GM04504 (cell line): ENCODE measurements at regions not wholly inside any gene's neighbourhood (a gene's known extent, or its start where the extent isn't known, plus 50 kb on each side); places are given as distances from the start of the nearest gene placed in this dataset.
"Not testable (repeated sequence)": the region's sequence is repeated elsewhere in the genome, so short reads cannot be mapped to it uniquely, and the experiment has no call there.

Experiments used
- DNase-seq: peaks from one replicate; pipeline ENCODE4 v3.0.0-alpha.2; 2012; ENCODE audit warnings: low read depth

DNA sequence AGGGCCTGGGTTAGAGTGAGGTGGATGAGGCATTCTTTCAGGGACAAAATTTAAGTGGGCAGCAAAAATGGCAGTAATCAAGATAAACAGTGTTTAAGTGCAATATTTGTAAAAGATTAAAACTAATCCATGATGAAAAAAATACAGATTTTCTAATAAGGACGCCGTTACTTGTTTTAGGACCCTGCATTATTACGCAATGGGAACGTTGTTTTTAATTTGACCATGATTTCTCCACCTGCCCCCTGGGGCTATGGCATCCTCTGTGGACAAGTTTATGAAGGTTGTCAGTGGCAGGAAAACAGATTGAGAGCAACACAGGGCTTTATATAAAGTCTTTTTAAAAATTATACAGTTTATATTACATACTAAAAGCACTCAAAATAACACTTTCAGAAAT is 380.6 kb upstream of the PHF14 start:
- DNase-seq = no peak

DNA sequence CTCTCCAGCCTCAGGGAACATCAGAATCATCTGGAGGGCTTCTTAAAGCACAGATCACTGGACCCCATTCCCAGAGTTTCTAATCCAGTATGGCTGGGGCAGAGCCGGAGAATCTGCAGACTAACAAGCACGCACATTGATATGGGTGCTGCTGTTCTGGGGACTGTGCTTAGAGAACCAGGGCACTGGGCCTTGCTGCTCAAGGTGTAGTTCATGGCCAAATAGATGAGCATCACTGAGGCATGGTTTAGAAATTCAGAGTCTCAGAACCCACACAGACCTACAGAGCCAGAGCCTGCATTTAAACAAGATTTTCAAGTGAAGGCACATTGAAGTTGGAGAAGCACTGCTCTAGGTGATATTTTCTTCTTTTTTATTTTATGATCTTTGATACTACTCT is 376.8 kb upstream of the PHF14 start:
- DNase-seq = no peak

DNA sequence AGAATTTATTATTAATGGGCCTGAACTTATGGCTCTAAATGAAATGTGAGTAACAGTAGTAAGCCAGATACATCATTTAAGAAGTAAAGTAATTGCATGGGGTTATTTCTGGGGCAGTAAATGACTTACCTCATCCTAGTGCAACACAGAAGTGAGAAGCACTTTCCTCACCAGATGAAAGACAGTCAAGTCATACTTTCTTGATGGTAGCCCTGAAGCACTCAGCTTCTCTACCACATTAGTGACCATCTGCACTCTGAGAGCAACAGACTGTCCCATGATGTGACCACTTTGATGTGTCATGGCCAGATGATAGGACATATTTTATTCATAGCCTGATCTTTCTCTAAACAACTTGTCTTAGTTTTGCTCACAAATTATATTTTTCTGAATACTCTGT is 369.5 kb upstream of the PHF14 start:
- DNase-seq = no peak

DNA sequence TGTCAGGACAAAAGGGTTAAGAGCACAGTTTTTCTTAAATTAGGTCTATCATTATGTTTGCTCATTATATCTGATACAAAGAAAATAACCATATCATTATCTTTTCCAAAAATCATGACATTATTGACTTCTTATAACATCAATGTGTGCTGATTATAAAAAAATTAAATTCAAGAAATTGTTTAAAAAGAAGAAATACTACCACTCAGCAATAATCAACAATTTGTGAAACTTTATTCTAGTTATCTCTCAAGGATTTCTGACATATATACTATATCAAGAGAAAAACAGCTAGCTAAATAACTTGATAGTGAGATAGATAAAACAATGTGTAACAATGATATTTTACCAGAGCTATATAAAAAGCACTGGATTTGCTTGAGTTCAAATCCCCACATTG is 360.7 kb upstream of the PHF14 start:
- no peak for DNase-seq

DNA sequence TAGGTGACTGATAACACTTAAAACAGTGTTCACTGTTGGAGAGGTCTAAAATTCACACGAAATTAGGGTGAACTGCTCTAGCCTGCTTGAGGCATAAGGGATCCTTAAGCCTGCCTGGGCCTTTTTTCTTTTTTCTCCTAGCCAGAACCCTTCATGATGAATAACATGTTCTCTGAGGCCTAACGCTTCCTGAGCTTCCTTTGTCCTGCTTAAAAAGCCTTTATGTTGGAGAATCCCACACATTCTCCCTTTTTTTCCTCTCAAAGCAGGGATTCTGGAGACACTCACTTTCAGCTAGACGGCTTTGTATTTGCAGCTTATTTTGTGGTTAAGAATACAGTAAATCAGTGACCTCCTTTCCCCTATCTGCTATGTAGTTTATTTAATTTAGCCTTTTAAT is 354.7 kb upstream of the PHF14 start:
- DNase-seq = no peak

DNA sequence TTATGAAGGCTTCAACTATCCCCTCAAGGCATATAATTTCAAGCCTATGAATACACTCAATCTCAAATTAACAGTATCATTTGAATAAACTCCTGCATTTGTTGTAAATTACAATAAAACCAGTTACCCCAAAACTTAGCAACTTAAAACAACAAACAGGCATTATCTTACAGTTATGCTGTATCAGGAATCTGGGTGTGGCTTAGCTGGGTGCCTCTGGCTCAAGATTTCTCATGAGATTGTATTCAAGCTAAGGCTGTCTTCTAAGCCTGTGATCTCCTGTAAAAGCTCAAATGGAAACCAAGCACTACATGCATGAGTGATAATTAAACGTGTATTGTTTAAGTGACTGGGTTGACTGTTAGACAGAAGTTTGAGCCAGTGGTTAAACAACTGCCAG is 341.0 kb upstream of the PHF14 start:
- no peak for DNase-seq

DNA sequence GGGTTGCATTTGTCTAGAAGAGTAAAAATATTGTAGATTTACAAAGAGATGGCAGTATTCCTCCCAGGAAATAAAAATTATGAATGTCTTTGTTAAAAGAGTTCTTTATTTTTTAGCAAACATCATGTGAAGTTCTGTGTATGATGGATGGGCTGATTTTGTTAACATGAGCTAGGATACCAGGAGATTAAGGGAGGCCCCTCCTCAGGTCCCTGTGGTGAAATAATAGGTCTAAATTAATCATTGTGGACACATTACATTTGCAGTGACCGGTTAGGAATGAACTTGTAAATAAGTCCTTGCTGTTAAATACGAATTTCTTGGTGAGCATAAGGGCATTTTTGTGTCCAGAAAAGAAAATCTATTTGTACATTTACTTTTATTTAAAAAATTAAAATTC is 339.4 kb upstream of the PHF14 start:
- no peak for DNase-seq

DNA sequence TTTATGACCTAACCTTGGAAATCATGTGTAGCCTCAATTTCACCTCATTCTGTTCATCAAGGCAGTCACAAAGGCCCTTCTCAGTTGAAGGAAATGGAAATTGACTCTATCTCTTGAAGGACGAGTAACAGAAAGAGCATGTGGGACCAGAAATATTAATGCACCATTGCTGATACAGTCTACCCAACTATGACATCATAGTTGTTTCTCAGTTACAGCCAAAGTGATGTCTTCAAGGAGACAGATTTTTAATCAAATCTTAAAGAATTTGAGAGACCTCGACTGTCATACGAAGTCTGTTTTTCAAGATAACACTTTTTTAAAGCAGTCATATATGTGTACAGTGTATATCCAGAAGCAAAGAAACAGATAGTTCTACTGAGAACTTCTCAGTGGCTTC is 335.7 kb upstream of the PHF14 start:
- no peak for DNase-seq

DNA sequence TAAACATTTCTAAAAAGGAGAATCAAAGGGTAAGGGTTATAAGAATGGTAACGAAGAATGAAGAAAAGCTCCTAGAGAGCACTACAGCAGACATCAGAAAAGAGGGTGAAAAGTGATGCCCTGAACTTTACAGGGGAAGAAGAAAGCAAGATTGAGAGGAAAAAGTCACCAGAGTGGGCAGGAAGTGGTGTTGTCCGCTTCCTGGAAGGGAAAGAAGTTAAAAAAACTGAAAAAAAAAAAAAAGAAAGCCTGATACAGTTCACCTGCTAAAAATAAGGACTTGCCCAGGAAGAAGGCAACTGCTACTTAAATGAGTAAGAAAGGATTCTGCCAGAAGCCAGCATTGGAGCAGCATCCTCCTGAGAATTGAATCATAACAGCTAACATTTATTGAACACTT is 330.1 kb upstream of the PHF14 start:
- DNase-seq = no peak

DNA sequence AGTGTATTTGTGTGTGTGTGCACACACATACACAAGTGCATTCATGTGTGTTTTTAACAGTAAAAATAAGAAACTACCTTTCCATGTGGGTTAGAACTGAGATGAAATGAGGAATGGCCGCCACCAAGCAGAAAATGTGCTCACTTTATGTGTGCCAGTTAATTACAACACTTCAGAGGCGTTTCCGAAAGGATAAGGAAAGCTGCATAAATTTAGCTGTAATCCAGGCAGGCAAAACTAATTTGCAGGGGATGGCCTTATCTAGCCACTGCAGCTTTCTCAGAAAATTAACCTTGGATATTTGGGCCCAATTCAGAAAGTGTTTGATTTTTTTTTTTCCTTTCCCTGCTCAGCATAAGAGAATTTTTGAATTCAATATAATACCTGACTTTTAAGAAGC is 328.8 kb upstream of the PHF14 start:
- DNase-seq = no peak

DNA sequence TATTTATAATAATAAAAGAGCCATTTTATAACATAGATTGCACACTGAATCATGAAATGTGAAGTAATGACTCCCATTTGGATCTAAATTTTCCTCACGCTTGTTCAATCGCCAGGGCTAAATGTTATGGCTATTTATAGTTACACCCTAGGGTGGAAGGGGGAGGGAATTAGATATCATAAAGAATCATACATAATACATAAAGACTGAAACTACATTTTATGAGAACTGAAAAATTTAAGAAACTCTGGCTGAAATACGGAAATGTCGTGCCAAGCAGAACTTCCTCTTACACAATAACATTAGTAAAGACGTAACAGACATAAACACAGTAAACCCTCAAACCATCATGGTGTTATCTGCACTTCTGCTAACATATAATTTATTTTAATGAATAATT is 327.5 kb upstream of the PHF14 start:
- DNase-seq = no peak

DNA sequence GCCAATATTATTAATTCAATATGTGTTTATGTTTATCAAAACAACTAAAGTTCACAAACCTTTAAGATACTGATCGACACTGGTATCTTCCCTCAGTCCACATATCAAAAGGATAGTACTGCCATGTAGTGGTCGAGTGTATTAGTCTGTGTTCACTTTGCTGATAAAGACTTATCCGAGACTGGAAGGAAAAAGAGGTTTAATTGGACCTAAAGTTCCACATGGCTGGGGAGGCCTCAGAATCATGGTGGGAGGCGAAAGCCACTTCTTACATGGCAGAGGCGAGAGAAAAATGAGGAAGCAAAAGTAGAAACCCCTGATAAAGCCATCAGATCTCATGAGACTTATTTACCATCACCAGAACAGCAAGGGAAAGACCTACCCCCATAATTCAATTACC is 325.4 kb upstream of the PHF14 start:
- no peak for DNase-seq

DNA sequence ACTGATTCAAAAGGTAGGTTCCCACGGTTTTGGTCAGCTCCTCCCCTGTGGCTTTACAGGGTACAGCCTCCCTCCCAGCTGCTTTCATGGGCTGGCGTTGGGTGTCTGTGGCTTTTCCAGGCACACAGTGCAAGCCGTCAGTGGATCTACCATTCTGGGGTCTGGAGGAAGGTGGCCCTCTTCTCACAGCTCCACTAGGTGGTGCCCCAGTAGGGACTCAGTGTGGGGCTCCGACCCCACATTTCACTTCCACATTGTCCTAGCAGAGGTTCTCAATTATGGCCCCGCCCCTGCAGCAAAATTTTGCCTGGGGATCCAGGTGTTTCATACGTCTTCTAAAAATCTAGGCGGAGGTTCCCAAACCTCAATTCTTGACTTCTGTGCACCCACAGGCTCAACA is 324.6 kb upstream of the PHF14 start:
- not testable (repeated sequence) for DNase-seq

DNA sequence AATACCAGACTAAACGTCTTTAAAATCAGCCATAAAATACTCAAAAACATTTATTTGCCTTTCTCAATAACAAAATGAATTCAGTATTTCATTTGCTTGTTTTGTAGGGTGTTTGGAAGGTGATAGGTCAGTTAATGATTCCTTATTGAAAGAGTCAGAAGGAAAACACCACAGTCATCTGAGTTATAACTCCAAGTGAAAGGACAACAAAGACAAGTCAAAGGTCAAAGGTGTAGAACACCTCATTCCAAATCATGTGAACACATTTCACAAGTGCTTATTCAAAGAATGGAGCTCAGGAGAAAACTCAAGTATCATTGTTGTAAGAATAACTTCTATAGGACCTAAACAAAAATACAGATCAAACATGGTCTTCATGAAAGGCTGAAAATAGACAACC is 318.6 kb upstream of the PHF14 start:
- DNase-seq = no peak

DNA sequence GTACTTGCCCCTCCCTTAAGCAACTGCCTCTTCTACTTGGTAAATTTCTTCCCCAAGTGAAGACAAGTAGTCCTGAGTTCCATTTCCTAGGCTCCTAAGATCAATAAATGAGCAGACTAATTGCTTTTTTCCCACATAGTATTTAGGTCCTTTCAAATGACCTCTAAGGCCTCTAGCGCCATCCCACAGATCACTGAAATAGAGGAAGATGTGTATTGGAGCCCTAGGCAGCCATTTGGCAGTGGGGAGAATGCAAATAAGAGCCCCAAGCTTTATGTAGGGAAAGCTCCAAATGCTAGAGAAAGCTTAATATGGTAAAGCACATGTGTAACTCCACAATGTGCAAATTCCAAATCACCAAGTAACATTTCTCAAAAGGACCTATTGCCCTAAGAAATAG is 316.5 kb upstream of the PHF14 start:
- no peak for DNase-seq

DNA sequence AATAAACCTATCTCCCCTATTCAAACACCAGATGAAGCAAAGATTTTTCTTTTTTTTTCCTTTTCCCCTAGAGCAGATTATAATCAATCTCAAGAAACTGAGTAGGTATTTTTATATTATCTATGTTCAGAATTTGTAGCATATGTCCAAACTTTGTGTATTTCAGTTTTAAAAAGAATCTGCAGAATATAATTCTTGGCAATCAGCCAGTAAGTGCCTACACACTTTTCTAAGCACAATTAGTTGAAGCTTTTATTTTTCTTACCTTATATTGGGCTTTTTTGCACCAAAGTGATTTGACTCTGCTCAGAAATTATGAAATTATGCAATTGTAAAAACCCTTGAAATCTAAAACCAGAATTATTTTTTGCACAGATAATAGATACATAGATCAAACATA is 315.8 kb upstream of the PHF14 start:
- DNase-seq = no peak

DNA sequence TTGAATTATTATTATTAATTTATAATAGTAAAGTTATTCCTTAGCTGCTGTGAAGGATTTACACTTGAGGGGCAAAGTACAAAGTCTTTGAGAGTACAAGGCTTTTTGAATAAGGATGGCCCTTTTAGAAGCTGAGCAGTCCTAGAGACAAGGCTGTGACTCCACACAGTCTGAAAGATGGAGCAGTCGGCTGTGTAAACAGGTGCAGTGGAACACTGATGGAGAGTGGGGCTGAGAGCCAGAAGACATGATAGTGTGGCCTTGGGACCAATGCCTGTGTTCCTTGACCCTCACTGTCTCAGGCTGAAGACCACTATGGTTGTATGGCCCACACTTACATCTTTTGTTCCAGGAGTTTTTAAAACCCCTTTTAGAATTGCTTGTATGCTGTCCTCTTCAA is 311.2 kb upstream of the PHF14 start:
- DNase-seq = no peak

DNA sequence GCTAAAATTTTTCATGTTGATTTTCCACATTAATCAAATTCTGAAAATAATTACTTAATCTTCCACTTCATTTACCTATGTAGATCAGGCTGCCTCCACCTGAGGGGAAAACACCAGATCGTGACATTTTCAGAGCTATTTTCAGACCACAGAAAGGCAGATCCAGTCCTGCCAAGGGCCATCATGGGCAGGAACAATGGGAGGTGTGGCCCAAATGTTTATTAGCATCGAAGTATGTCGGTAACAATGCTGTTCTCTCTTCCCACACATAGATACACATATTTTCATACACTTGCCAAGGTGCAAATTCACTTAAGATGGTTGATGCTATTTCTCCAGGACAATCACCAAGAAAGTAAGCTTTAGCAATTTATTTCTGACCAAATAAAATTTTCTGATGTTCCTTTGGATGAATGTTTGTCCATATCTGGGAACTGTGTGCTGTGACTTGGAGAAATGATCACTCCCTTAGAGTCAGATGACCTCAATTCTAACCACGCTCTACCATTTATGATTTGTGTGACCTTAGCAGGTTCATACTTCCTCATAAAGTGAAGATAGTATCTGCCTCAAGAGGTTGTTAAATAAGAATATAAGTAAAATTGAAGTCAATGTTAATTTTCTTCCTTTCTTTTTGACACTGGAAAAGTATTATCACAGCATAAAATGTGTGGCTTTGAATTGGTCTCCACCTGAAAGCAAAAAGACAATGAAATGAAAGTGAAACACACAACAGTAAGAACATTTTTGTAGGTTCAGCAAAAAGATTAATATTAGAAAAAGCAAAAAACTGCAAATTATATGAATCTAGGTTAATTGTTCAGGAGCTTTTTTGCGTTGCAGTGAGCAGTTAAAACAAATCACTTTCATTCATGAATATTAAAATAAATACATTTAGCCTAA is 310.4 kb upstream of the PHF14 start:
- DNase-seq = no peak

DNA sequence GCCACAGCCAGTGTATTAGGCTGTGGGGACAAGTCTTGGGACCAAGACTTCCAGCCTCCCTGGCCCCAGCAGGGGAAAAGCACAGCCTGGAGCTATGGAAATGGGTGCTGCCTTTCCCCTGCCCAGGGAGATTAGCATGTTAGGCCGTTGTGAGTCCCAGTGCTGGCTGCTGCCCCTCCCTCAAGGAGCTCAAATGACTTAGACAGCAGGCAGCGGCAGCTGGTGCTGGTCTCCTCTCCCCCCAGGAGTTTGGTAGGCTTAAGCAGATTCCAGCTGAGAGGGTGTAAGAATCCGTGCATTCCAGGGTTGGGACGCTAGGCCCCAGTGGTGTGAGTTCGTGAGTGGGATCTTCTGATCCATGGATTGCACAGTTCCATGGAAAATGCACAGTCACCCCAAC is 301.5 kb upstream of the PHF14 start:
- DNase-seq = no peak

DNA sequence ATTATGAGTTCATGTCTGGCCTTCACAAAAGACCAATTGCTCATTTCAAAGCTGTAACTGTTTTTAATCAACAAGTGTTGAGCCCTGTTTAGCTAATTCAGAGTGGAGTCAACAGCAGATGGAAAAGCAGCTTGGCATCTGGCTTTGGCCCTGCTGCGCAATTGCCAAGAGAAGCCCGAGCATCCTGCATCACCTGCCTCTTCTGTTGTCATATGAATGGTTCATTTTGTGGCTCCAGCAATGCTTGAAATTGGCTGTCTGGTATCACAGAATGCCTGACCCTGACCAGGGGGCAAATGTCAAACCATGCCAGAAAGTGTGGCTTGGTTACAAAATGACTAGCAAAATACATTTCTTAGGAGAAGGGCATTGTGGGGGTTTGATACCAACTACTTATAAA is 296.5 kb upstream of the PHF14 start:
- DNase-seq = no peak

DNA sequence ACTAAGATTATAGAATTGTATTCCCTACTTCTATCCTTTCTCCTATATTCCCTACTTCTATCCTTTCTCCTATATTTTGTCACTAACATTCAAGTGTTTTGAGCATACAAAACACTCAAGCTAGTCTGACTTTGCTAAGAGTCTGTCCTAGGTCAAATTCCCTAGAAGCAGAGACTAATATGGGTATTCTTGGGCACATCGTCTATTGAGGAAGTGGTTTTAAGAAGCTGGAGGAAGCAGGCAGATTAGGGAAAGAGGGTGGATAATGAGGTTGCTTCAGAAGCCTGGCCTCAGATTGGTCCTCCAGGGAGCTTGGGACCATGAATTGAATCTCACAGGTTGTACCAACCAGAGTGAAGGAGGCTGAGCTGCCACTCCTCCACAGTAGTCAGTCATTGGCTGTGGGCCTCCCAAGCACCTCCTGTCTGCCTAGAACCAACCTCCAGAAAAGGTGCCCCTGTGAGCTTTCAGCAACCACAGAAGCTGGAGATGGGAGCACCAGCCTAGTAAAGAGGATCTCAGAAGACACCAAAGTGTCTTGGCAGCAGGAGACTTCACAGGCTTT is 295.9 kb upstream of the PHF14 start:
- no peak for DNase-seq

DNA sequence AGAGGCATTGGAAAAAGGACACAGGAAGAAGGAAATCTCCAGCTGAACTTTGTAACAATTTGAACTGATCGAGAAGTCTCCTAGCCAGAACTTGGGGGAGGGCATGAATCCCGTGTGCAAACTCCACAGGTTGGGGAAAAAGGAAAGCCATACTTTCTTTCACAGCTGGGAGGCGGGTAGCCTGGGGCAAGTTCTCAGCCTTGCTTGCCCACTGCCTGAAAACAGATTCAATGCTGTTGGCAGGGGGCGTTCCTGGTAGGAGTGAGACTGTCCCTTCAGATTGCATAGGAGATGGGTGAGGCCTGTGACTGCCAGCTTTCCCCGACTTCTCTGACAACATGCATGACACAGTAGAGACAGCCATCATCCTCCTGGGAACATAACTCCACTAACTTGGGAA is 289.1 kb upstream of the PHF14 start:
- DNase-seq = no peak

DNA sequence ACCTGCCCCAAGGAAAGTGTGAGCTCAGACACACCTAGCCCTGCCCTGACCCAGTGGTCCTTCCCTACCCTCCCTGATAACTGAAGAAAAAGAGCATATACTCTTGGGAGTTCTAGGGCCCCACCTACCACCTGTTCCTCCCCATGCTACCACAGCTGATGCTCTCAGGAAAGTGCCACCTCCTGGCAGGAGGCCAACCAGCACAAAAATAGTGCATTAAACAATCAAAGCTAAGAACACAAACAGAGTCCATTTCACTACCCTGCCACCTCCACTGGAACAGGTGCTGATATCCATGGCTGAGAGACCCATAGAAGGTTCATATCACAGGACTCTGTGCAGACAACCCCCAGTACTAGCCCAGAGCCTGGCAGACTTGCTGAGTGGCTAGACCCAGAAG is 288.6 kb upstream of the PHF14 start:
- DNase-seq = no peak

DNA sequence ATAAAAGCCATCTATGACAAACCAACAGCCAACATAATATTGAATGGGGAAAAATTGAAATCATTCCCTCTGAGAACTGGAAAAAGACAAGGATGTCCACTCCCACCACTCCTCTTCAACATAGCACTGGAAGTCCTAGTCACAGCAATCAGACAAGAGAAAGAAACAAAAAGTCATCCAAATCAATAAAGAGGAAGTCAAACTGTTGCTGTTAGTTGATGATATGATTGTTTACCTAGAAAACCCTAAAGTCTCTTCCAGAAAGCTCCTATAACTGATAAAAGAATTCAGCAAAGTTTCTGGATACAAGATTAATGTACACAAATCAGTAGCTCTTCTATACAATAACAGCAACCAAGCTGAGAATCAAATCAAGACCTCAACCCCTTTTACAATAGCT is 285.1 kb upstream of the PHF14 start:
- no peak for DNase-seq
